SK-N-SH treated with all-trans-retinoic acid at 6 μM for 48 hours (cell line): ENCODE measurements at regions not wholly inside any gene's neighbourhood (a gene's known extent, or its start where the extent isn't known, plus 50 kb on each side); places are given as distances from the start of the nearest gene placed in this dataset.

Experiments used
- CREB5 ChIP-seq: fragments of 250-450 bp; sonication (Bioruptor Pico); IDR thresholded peaks from 2 replicates; pipeline ENCODE4 v1.5.1; 2020; ENCODE audit warnings: low read depth, mild to moderate bottlenecking, moderate library complexity
- OSR1 ChIP-seq: fragments of 250-450 bp; sonication (Bioruptor Pico); IDR thresholded peaks from 2 replicates; pipeline ENCODE4 v1.8.0; 2022; ENCODE audit warnings: moderate library complexity, mild to moderate bottlenecking, inconsistent platforms
- RARB ChIP-seq: fragments of 250-450 bp; sonication (Bioruptor Pico); IDR thresholded peaks from 2 replicates; pipeline ENCODE4 v1.8.0; 2021; ENCODE audit warnings: mild to moderate bottlenecking, moderate library complexity
- SNAI2 ChIP-seq: fragments of 250-450 bp; sonication (Bioruptor Pico); IDR thresholded peaks from 2 replicates; pipeline ENCODE4 v1.5.0; 2020; ENCODE audit warnings: mild to moderate bottlenecking, moderate library complexity
- TCF4 ChIP-seq: fragments of 250-450 bp; sonication (Bioruptor Pico); IDR thresholded peaks from 2 replicates; pipeline ENCODE4 v1.8.0; 2021; ENCODE audit warnings: mild to moderate bottlenecking, moderate library complexity, borderline replicate concordance

DNA sequence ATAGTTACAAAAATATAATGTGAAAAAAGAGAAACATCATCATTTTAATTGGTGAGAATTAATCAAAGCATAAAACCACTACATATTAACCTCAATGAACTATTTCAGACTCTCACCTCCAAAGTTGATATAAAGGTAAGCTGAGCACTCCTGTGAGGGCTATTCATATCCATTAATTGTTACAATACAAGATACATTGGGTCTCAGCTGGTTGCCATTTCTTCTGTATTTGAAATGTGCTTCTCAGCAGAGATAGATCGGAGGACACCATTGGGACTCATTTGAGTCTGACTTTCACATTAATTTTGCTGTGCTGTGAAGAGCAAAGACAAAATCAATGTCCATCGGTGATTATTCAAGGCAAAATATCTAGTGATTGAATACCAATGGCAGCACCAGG, 459.5 kb upstream of the GOT2 start:
- no peak for TF ChIP-seq RARB (CRISPR knock-in tag)
- no peak for TF ChIP-seq SNAI2 (CRISPR knock-in tag)
- no peak for TF ChIP-seq TCF4 (CRISPR knock-in tag)
- no peak for TF ChIP-seq OSR1
- no peak for TF ChIP-seq CREB5 (CRISPR knock-in tag)
